ENCODE measurements at regions not wholly inside any gene's neighbourhood (a gene's known extent, or its start where the extent isn't known, plus 50 kb on each side); places are given as distances from the start of the nearest gene placed in this dataset.

DNA sequence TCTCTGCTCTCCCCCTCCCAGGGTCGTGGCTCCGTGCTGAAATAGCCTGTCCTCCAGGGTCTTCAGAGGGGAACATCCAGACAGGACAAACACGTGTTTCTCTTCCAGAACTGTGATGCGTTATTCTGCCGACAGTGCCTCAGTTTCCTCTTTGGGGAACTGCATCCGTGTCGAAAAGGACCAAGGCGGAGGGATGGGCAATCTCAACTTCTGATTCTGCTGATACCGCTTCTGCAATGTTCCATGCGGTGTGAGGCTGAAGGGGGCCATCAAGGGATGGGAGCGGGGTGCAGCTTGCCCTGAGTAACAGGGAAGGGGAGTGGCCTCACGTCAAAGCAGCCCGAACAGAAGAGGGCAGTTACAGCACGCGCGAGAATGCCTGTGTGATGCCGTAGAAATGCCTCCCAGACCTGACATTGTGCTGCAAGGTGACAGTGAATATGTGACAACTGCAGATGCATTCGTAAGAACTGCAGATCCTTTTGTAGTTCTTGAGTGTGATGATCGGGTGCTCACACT is 275.7 kb downstream of the SHQ1 start:
- Mint-ChIP-seq H3K4me3 (no peak overlapping the region), H3K27me3 (ENCODE audit: low read depth, poor library complexity) (peaks cover 23% of the 10 kb centered on the region), H3K36me3 (ENCODE audit: low read depth) (no peaks in the 10 kb centered on the region), H3K4me1 (peaks cover 34% of the 10 kb centered on the region), H3K9me3 (no peaks in the 10 kb centered on the region), H3K27ac (peak overlapping the region; percentile 78)
- TF ChIP-seq, protein P1, sequence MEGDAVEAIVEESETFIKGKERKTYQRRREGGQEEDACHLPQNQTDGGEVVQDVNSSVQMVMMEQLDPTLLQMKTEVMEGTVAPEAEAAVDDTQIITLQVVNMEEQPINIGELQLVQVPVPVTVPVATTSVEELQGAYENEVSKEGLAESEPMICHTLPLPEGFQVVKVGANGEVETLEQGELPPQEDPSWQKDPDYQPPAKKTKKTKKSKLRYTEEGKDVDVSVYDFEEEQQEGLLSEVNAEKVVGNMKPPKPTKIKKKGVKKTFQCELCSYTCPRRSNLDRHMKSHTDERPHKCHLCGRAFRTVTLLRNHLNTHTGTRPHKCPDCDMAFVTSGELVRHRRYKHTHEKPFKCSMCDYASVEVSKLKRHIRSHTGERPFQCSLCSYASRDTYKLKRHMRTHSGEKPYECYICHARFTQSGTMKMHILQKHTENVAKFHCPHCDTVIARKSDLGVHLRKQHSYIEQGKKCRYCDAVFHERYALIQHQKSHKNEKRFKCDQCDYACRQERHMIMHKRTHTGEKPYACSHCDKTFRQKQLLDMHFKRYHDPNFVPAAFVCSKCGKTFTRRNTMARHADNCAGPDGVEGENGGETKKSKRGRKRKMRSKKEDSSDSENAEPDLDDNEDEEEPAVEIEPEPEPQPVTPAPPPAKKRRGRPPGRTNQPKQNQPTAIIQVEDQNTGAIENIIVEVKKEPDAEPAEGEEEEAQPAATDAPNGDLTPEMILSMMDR (IDR thresholded peaks at IDR 0.05), result no peak
- DNase-seq, result no peak

- Mint-ChIP-seq H3K4me3 (no peak overlapping the region), H3K27ac (no peak overlapping the region), H3K36me3 (ENCODE audit: low read depth) (no peaks in the 10 kb centered on the region), H3K27me3 (ENCODE audit: low read depth, poor library complexity) (peaks cover 23% of the 10 kb centered on the region), H3K4me1 (peaks cover 36% of the 10 kb centered on the region), H3K9me3 (no peaks in the 10 kb centered on the region)
- DNase-seq, result no peak
- TF ChIP-seq, protein P1 (IDR thresholded peaks at IDR 0.05), result no peak
Observed at GRCh38 chr3:72571638-72572114, 276.6 kb downstream of the SHQ1 start.

DNA sequence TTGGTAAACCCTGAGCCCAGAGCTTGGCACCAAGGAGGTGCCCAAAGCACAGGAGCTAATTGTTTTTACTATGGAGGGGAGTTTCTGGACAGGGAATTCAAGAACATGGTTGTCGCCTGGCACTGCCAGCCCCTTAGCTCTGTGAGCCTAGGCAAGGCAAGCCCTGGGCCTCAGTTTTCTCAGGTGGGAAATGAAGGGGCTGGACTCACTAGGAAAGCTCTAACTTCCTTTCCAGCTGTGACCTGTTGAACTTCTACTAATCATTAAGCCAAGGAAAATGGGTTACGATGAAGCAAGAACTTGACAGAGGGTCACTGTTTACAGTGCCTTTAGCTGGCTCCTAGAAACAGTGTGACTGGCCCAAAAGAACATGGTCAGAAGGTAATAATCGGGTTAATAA is 277.2 kb downstream of the SHQ1 start:
- H3K27ac Mint-ChIP-seq, result no peak overlapping the region
- TF ChIP-seq, protein P1 (IDR thresholded peaks at IDR 0.05), result no peak
- H3K9me3 Mint-ChIP-seq, result no peaks in the 10 kb centered on the region
- DNase-seq, result no peak
- peaks cover 36% of the 10 kb centered on the region for H3K4me1 Mint-ChIP-seq
- H3K36me3 Mint-ChIP-seq (ENCODE audit: low read depth), result no peaks in the 10 kb centered on the region
- peaks cover 20% of the 10 kb centered on the region for H3K27me3 Mint-ChIP-seq (ENCODE audit: low read depth, poor library complexity)
- H3K4me3 Mint-ChIP-seq, result no peak overlapping the region

- Mint-ChIP-seq H3K4me1 (peaks cover 36% of the 10 kb centered on the region), H3K27me3 (ENCODE audit: low read depth, poor library complexity) (peaks cover 20% of the 10 kb centered on the region), H3K27ac (no peak overlapping the region), H3K36me3 (ENCODE audit: low read depth) (no peaks in the 10 kb centered on the region), H3K9me3 (no peaks in the 10 kb centered on the region), H3K4me3 (no peak overlapping the region)
- no peak for DNase-seq
- TF ChIP-seq, protein P1 (IDR thresholded peaks at IDR 0.05), result no peak
Observed at GRCh38 chr3:72569754-72570440, 278.3 kb downstream of the SHQ1 start.

GRCh38 chr3:72568083-72568482 is 280.2 kb downstream of the SHQ1 start:
- no peak overlapping the region for H3K27ac Mint-ChIP-seq
- peaks cover 33% of the 10 kb centered on the region for H3K4me1 Mint-ChIP-seq
- no peak for DNase-seq
- no peaks in the 10 kb centered on the region for H3K36me3 Mint-ChIP-seq (ENCODE audit: low read depth)
- H3K9me3 Mint-ChIP-seq, result no peaks in the 10 kb centered on the region
- H3K27me3 Mint-ChIP-seq (ENCODE audit: low read depth, poor library complexity), result peaks cover 19% of the 10 kb centered on the region
- no peak overlapping the region for H3K4me3 Mint-ChIP-seq
- TF ChIP-seq, protein P1 (IDR thresholded peaks at IDR 0.05), result no peak

GRCh38 chr3:72567474-72567873 is 280.8 kb downstream of the SHQ1 start:
- peaks cover 13% of the 10 kb centered on the region for H3K27me3 Mint-ChIP-seq (ENCODE audit: low read depth, poor library complexity)
- peaks cover 27% of the 10 kb centered on the region for H3K4me1 Mint-ChIP-seq
- H3K4me3 Mint-ChIP-seq, result no peak overlapping the region
- no peaks in the 10 kb centered on the region for H3K36me3 Mint-ChIP-seq (ENCODE audit: low read depth)
- H3K9me3 Mint-ChIP-seq, result peaks cover 2% of the 10 kb centered on the region
- TF ChIP-seq, protein P1 (IDR thresholded peaks at IDR 0.05), result no peak
- H3K27ac Mint-ChIP-seq, result no peak overlapping the region
- DNase-seq, result no peak
